ENCODE measurements at regions not wholly inside any gene's neighbourhood (a gene's known extent, or its start where the extent isn't known, plus 50 kb on each side); places are given as distances from the start of the nearest gene placed in this dataset.

DNA sequence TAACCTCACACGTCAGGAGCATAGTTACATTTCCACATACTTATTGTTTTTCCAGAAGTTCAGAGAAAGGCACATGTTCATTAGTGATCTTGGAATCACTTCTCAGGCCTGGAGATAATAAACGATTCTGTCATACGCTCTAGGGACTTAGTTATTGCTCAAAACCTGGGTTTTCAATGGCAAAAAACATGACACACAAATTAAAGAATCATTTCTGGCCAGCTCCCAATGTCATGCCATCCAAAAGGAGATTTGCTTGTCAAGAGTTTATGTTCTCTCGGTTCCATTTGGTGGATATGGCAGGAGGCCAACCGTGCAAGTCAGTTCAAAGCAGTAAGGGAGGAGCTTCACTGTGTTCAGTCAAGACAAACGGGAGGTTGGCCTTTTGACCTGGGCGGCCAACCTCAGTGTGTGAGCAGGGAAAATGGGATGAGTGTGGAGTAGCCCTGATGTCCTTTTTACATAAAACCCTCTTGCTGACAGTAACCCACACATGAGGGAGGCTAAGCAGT lies 123.4 kb downstream of the NXNL2 start:
- TF ChIP-seq BRCA1 (CRISPR knock-in tag; IDR thresholded peaks at IDR 0.05) (no peak), ZFYVE20 (CRISPR knock-in tag; IDR thresholded peaks at IDR 0.05; ENCODE audit: borderline replicate concordance, low read depth) (no peak), SRF (IDR thresholded peaks at IDR 0.05; ENCODE audit: low read depth, low read length) (no peak), POLR2A (IDR thresholded peaks at IDR 0.05; ENCODE audit: insufficient read depth in 1 of 2, low read depth in 2 of 2, low read length in 2 of 2) (no peak), SAP130 (CRISPR knock-in tag; IDR thresholded peaks at IDR 0.05; ENCODE audit: low read depth) (no peak), YY1 (IDR thresholded peaks at IDR 0.05; ENCODE audit: insufficient read depth, insufficient replicate concordance, low read depth, low read length) (no peak), HNRNPLL (IDR thresholded peaks at IDR 0.05; ENCODE audit: low read depth, low read length, poor library complexity, severe bottlenecking) (no peak), ZNF558 (CRISPR knock-in tag; IDR thresholded peaks at IDR 0.05; ENCODE audit: borderline replicate concordance) (no peak), ZNF232 (CRISPR knock-in tag; IDR thresholded peaks at IDR 0.05; ENCODE audit: borderline replicate concordance) (no peak)
- TF ChIP-seq, protein P1, sequence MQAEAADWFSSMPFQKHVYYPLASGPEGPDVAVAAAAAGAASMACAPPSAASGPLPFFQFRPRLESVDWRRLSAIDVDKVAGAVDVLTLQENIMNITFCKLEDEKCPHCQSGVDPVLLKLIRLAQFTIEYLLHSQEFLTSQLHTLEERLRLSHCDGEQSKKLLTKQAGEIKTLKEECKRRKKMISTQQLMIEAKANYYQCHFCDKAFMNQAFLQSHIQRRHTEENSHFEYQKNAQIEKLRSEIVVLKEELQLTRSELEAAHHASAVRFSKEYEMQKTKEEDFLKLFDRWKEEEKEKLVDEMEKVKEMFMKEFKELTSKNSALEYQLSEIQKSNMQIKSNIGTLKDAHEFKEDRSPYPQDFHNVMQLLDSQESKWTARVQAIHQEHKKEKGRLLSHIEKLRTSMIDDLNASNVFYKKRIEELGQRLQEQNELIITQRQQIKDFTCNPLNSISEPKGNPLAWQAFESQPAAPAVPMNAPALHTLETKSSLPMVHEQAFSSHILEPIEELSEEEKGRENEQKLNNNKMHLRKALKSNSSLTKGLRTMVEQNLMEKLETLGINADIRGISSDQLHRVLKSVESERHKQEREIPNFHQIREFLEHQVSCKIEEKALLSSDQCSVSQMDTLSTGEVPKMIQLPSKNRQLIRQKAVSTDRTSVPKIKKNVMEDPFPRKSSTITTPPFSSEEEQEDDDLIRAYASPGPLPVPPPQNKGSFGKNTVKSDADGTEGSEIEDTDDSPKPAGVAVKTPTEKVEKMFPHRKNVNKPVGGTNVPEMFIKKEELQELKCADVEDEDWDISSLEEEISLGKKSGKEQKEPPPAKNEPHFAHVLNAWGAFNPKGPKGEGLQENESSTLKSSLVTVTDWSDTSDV (CRISPR knock-in tag; IDR thresholded peaks at IDR 0.05): no peak
- TF ChIP-seq, protein P2, sequence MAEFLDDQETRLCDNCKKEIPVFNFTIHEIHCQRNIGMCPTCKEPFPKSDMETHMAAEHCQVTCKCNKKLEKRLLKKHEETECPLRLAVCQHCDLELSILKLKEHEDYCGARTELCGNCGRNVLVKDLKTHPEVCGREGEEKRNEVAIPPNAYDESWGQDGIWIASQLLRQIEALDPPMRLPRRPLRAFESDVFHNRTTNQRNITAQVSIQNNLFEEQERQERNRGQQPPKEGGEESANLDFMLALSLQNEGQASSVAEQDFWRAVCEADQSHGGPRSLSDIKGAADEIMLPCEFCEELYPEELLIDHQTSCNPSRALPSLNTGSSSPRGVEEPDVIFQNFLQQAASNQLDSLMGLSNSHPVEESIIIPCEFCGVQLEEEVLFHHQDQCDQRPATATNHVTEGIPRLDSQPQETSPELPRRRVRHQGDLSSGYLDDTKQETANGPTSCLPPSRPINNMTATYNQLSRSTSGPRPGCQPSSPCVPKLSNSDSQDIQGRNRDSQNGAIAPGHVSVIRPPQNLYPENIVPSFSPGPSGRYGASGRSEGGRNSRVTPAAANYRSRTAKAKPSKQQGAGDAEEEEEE (CRISPR knock-in tag; IDR thresholded peaks at IDR 0.05; ENCODE audit: borderline replicate concordance): no peak
- TF ChIP-seq, protein P3, sequence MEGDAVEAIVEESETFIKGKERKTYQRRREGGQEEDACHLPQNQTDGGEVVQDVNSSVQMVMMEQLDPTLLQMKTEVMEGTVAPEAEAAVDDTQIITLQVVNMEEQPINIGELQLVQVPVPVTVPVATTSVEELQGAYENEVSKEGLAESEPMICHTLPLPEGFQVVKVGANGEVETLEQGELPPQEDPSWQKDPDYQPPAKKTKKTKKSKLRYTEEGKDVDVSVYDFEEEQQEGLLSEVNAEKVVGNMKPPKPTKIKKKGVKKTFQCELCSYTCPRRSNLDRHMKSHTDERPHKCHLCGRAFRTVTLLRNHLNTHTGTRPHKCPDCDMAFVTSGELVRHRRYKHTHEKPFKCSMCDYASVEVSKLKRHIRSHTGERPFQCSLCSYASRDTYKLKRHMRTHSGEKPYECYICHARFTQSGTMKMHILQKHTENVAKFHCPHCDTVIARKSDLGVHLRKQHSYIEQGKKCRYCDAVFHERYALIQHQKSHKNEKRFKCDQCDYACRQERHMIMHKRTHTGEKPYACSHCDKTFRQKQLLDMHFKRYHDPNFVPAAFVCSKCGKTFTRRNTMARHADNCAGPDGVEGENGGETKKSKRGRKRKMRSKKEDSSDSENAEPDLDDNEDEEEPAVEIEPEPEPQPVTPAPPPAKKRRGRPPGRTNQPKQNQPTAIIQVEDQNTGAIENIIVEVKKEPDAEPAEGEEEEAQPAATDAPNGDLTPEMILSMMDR (CRISPR knock-in tag; IDR thresholded peaks at IDR 0.05): no peak
- TF ChIP-seq, protein P4, sequence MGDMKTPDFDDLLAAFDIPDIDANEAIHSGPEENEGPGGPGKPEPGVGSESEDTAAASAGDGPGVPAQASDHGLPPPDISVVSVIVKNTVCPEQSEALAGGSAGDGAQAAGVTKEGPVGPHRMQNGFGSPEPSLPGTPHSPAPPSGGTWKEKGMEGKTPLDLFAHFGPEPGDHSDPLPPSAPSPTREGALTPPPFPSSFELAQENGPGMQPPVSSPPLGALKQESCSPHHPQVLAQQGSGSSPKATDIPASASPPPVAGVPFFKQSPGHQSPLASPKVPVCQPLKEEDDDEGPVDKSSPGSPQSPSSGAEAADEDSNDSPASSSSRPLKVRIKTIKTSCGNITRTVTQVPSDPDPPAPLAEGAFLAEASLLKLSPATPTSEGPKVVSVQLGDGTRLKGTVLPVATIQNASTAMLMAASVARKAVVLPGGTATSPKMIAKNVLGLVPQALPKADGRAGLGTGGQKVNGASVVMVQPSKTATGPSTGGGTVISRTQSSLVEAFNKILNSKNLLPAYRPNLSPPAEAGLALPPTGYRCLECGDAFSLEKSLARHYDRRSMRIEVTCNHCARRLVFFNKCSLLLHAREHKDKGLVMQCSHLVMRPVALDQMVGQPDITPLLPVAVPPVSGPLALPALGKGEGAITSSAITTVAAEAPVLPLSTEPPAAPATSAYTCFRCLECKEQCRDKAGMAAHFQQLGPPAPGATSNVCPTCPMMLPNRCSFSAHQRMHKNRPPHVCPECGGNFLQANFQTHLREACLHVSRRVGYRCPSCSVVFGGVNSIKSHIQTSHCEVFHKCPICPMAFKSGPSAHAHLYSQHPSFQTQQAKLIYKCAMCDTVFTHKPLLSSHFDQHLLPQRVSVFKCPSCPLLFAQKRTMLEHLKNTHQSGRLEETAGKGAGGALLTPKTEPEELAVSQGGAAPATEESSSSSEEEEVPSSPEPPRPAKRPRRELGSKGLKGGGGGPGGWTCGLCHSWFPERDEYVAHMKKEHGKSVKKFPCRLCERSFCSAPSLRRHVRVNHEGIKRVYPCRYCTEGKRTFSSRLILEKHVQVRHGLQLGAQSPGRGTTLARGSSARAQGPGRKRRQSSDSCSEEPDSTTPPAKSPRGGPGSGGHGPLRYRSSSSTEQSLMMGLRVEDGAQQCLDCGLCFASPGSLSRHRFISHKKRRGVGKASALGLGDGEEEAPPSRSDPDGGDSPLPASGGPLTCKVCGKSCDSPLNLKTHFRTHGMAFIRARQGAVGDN (CRISPR knock-in tag; IDR thresholded peaks at IDR 0.05): no peak
- TF ChIP-seq, protein P5, sequence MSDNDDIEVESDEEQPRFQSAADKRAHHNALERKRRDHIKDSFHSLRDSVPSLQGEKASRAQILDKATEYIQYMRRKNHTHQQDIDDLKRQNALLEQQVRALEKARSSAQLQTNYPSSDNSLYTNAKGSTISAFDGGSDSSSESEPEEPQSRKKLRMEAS (IDR thresholded peaks at IDR 0.05): no peak
